Mesendoderm (in vitro differentiated cells): ENCODE measurements at regions not wholly inside any gene's neighbourhood (a gene's known extent, or its start where the extent isn't known, plus 50 kb on each side); places are given as distances from the start of the nearest gene placed in this dataset.

Experiments
- DNase-seq: peaks from one replicate; pipeline ENCODE4 v3.0.0; 2013
- H2AK5ac ChIP-seq: 2 replicates; pipeline ENCODE4 v1.6.1; 2013; ENCODE audit warnings: low read length, inconsistent platforms
- H2BK120ac ChIP-seq: 2 replicates; pipeline ENCODE4 v1.6.1; 2013; ENCODE audit warnings: low read depth, mild to moderate bottlenecking, low read length, moderate library complexity, mixed read lengths
- H2BK15ac ChIP-seq: replicated peaks from 2 replicates; pipeline ENCODE4 v1.6.1; 2013; ENCODE audit warnings: low read depth, mild to moderate bottlenecking, moderate library complexity
- H2BK5ac ChIP-seq: 2 replicates; pipeline ENCODE4 v1.6.1; 2013; ENCODE audit warnings: low read length, inconsistent platforms
- H3K18ac ChIP-seq: 2 replicates; pipeline ENCODE4 v1.6.1; 2013; ENCODE audit warnings: mild to moderate bottlenecking, low read length, mixed read lengths
- H3K23ac ChIP-seq: one replicate; pipeline ENCODE4 v1.6.1; 2013; ENCODE audit warnings: low read length
- H3K27ac ChIP-seq: 2 replicates; pipeline ENCODE4 v1.5.1; 2013; ENCODE audit warnings: low read depth, mild to moderate bottlenecking, inconsistent platforms, low read length, moderate library complexity
- H3K27me3 ChIP-seq: 2 replicates; pipeline ENCODE4 v1.6.1; 2013; ENCODE audit warnings: low read length, control low read depth, mild to moderate bottlenecking, inconsistent platforms; ENCODE audit not compliant: insufficient read depth, poor library complexity
- H3K36me3 ChIP-seq: 2 replicates; pipeline ENCODE4 v1.6.1; 2013; ENCODE audit warnings: low read length, inconsistent platforms; ENCODE audit not compliant: control insufficient read depth, insufficient read depth
- H3K4ac ChIP-seq: one replicate; pipeline ENCODE4 v1.6.1; 2013; ENCODE audit warnings: low read depth, mild to moderate bottlenecking, low read length, moderate library complexity
- H3K4me1 ChIP-seq: 2 replicates; pipeline ENCODE4 v1.6.1; 2013; ENCODE audit warnings: low read depth, low read length, inconsistent platforms; ENCODE audit not compliant: control insufficient read depth
- H3K4me2 ChIP-seq: 2 replicates; pipeline ENCODE4 v1.6.1; 2013; ENCODE audit warnings: low read length
- H3K4me3 ChIP-seq: 2 replicates; pipeline ENCODE4 v1.5.1; 2013; ENCODE audit warnings: mild to moderate bottlenecking, low read length
- H3K56ac ChIP-seq: one replicate; pipeline ENCODE4 v1.6.1; 2013; ENCODE audit warnings: low read length
- H3K79me1 ChIP-seq: 2 replicates; pipeline ENCODE4 v1.6.1; 2013; ENCODE audit warnings: low read length, inconsistent platforms
- H3K79me2 ChIP-seq: 2 replicates; pipeline ENCODE4 v1.6.1; 2013; ENCODE audit warnings: mild to moderate bottlenecking, low read length; ENCODE audit not compliant: control insufficient read depth, insufficient read depth
- H3K9ac ChIP-seq: 2 replicates; pipeline ENCODE4 v1.6.1; 2013; ENCODE audit warnings: low read length, inconsistent platforms
- H4K5ac ChIP-seq: one replicate; pipeline ENCODE4 v1.6.1; 2013; ENCODE audit warnings: low read length
- H4K8ac ChIP-seq: one replicate; pipeline ENCODE4 v1.6.1; 2013; ENCODE audit warnings: low read depth, mild to moderate bottlenecking, control low read depth, low read length, moderate library complexity
- WGBS: extraction: QIAGEN DNeasy Blood & Tissue Kit; methylation state at CpG from one replicate; pipeline ENCODE4 v1.1.7; 2013; ENCODE audit warnings: low lambda C conversion rate, missing lambda C conversion rate; ENCODE audit not compliant: insufficient coverage; ENCODE audit errors: extremely low coverage; 5-methylcytosine and 5-hydroxymethylcytosine counted together

GRCh38 chr3:182533394-182533793, 259.9 kb upstream of the ATP11B start:
- Histone ChIP-seq H3K56ac (no peak overlapping the region), H3K4ac (no peak overlapping the region), H2BK120ac (no peak overlapping the region), H3K23ac (no peak overlapping the region), H2AK5ac (no peak overlapping the region), H3K27me3 (no peaks in the 10 kb centered on the region), H3K4me1 (no peaks in the 10 kb centered on the region), H2BK15ac (no peak overlapping the region), H3K79me1 (no peaks in the 10 kb centered on the region), H3K4me3 (no peak overlapping the region), H3K4me2 (no peak overlapping the region), H3K36me3 (no peaks in the 10 kb centered on the region), H3K9ac (no peak overlapping the region), H3K27ac (no peak overlapping the region), H2BK5ac (no peak overlapping the region), H4K5ac (no peak overlapping the region), H3K18ac (no peak overlapping the region), H4K8ac (no peak overlapping the region), H3K79me2 (no peaks in the 10 kb centered on the region)
- WGBS, result no CpG with 5 or more reads among the region's 2 CpGs
- DNase-seq, result no peak

- H3K4ac ChIP-seq, result no peak overlapping the region
- H2BK15ac ChIP-seq, result no peak overlapping the region
- no peak overlapping the region for H3K56ac ChIP-seq
- no peak for DNase-seq
- H3K4me3 ChIP-seq, result no peak overlapping the region
- H2BK5ac ChIP-seq, result no peak overlapping the region
- no peak overlapping the region for H2AK5ac ChIP-seq
- no peaks in the 10 kb centered on the region for H3K27me3 ChIP-seq
- H3K18ac ChIP-seq, result no peak overlapping the region
- no peak overlapping the region for H2BK120ac ChIP-seq
- H4K8ac ChIP-seq, result no peak overlapping the region
- no CpG with 5 or more reads among the region's 5 CpGs for WGBS
- no peak overlapping the region for H3K23ac ChIP-seq
- no peak overlapping the region for H3K4me2 ChIP-seq
- no peaks in the 10 kb centered on the region for H3K36me3 ChIP-seq
- no peaks in the 10 kb centered on the region for H3K79me1 ChIP-seq
- H4K5ac ChIP-seq, result no peak overlapping the region
- H3K9ac ChIP-seq, result no peak overlapping the region
- no peaks in the 10 kb centered on the region for H3K4me1 ChIP-seq
- no peak overlapping the region for H3K27ac ChIP-seq
- H3K79me2 ChIP-seq, result no peaks in the 10 kb centered on the region
Measured at GRCh38 chr3:182544542-182544941, 248.8 kb upstream of the ATP11B start.

- WGBS, result no CpG with 5 or more reads among the region's 2 CpGs
- H4K8ac ChIP-seq, result no peak overlapping the region
- H3K56ac ChIP-seq, result no peak overlapping the region
- H3K4ac ChIP-seq, result no peak overlapping the region
- H3K18ac ChIP-seq, result no peak overlapping the region
- no peaks in the 10 kb centered on the region for H3K36me3 ChIP-seq
- H3K4me2 ChIP-seq, result no peak overlapping the region
- H2BK120ac ChIP-seq, result no peak overlapping the region
- H2BK15ac ChIP-seq, result no peak overlapping the region
- no peak overlapping the region for H3K4me3 ChIP-seq
- no peak overlapping the region for H2BK5ac ChIP-seq
- no peak overlapping the region for H2AK5ac ChIP-seq
- no peaks in the 10 kb centered on the region for H3K4me1 ChIP-seq
- no peak overlapping the region for H3K23ac ChIP-seq
- no peak for DNase-seq
- H4K5ac ChIP-seq, result no peak overlapping the region
- H3K27ac ChIP-seq, result no peak overlapping the region
- H3K27me3 ChIP-seq, result no peaks in the 10 kb centered on the region
- no peaks in the 10 kb centered on the region for H3K79me1 ChIP-seq
- H3K79me2 ChIP-seq, result no peaks in the 10 kb centered on the region
- H3K9ac ChIP-seq, result no peak overlapping the region
Measured at GRCh38 chr3:182562274-182562673, 231.0 kb upstream of the ATP11B start.

GRCh38 chr3:182565916-182566796, 227.1 kb upstream of the ATP11B start:
- H3K79me1 ChIP-seq, result no peaks in the 10 kb centered on the region
- H3K9ac ChIP-seq, result no peak overlapping the region
- no peak overlapping the region for H3K27ac ChIP-seq
- H3K56ac ChIP-seq, result no peak overlapping the region
- H2AK5ac ChIP-seq, result no peak overlapping the region
- no peak overlapping the region for H4K8ac ChIP-seq
- DNase-seq, result no peak
- no peak overlapping the region for H2BK15ac ChIP-seq
- H4K5ac ChIP-seq, result no peak overlapping the region
- no peak overlapping the region for H3K18ac ChIP-seq
- H3K4me2 ChIP-seq, result no peak overlapping the region
- H2BK120ac ChIP-seq, result no peak overlapping the region
- H3K27me3 ChIP-seq, result no peaks in the 10 kb centered on the region
- no peaks in the 10 kb centered on the region for H3K36me3 ChIP-seq
- H3K79me2 ChIP-seq, result no peaks in the 10 kb centered on the region
- no peak overlapping the region for H3K4me3 ChIP-seq
- H3K23ac ChIP-seq, result no peak overlapping the region
- H3K4me1 ChIP-seq, result no peaks in the 10 kb centered on the region
- H3K4ac ChIP-seq, result no peak overlapping the region
- H2BK5ac ChIP-seq, result no peak overlapping the region
- WGBS, result no CpG with 5 or more reads among the region's 6 CpGs

DNA sequence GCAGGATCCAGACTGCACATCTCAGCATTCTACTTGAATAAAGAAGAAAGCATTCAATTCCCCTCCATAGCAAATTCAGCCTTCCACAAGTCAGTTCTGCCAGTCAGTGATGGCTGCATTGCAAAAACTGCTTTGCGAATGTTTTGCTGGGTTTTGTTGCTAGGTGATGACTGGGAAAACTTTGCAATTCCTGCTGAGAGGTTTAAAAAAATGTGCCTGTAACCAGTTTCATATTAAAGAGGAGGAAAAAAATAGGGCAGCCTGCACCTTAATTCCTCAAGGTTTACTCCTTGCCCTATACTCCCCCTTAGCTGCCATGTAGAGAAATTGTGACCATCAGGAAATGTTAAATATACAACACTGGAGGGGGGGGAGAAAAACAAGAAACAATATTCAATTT, 225.6 kb upstream of the ATP11B start:
- peak; percentile 66 for DNase-seq
- H3K27ac ChIP-seq, result no peak overlapping the region
- H3K79me1 ChIP-seq, result no peaks in the 10 kb centered on the region
- no peak overlapping the region for H2BK15ac ChIP-seq
- no CpG with 5 or more reads among the region's 1 CpG for WGBS
- no peak overlapping the region for H3K9ac ChIP-seq
- no peaks in the 10 kb centered on the region for H3K36me3 ChIP-seq
- no peak overlapping the region for H4K8ac ChIP-seq
- no peak overlapping the region for H3K23ac ChIP-seq
- H3K18ac ChIP-seq, result no peak overlapping the region
- no peak overlapping the region for H2BK5ac ChIP-seq
- H2BK120ac ChIP-seq, result no peak overlapping the region
- no peaks in the 10 kb centered on the region for H3K4me1 ChIP-seq
- H3K4ac ChIP-seq, result no peak overlapping the region
- H3K79me2 ChIP-seq, result no peaks in the 10 kb centered on the region
- no peak overlapping the region for H3K4me3 ChIP-seq
- H3K56ac ChIP-seq, result no peak overlapping the region
- H4K5ac ChIP-seq, result no peak overlapping the region
- H2AK5ac ChIP-seq, result no peak overlapping the region
- no peak overlapping the region for H3K4me2 ChIP-seq
- no peaks in the 10 kb centered on the region for H3K27me3 ChIP-seq

GRCh38 chr3:182568261-182568660, 225.0 kb upstream of the ATP11B start:
- no peak overlapping the region for H3K27ac ChIP-seq
- H3K27me3 ChIP-seq, result no peaks in the 10 kb centered on the region
- H2BK15ac ChIP-seq, result no peak overlapping the region
- H3K79me2 ChIP-seq, result no peaks in the 10 kb centered on the region
- H3K4me3 ChIP-seq, result no peak overlapping the region
- H4K8ac ChIP-seq, result no peak overlapping the region
- H3K4me2 ChIP-seq, result no peak overlapping the region
- no peaks in the 10 kb centered on the region for H3K4me1 ChIP-seq
- H3K23ac ChIP-seq, result no peak overlapping the region
- no peak overlapping the region for H3K56ac ChIP-seq
- no peak overlapping the region for H3K18ac ChIP-seq
- H4K5ac ChIP-seq, result no peak overlapping the region
- no peaks in the 10 kb centered on the region for H3K36me3 ChIP-seq
- no peak overlapping the region for H2AK5ac ChIP-seq
- no peak for DNase-seq
- WGBS, result no CpG with 5 or more reads among the region's 3 CpGs
- H3K9ac ChIP-seq, result no peak overlapping the region
- no peak overlapping the region for H2BK120ac ChIP-seq
- no peak overlapping the region for H3K4ac ChIP-seq
- H3K79me1 ChIP-seq, result no peaks in the 10 kb centered on the region
- H2BK5ac ChIP-seq, result no peak overlapping the region
